ENCODE measurements at regions not wholly inside any gene's neighbourhood (a gene's known extent, or its start where the extent isn't known, plus 50 kb on each side); places are given as distances from the start of the nearest gene placed in this dataset.
"Not testable (repeated sequence)": the region's sequence is repeated elsewhere in the genome, so short reads cannot be mapped to it uniquely, and the experiment has no call there.

DNA sequence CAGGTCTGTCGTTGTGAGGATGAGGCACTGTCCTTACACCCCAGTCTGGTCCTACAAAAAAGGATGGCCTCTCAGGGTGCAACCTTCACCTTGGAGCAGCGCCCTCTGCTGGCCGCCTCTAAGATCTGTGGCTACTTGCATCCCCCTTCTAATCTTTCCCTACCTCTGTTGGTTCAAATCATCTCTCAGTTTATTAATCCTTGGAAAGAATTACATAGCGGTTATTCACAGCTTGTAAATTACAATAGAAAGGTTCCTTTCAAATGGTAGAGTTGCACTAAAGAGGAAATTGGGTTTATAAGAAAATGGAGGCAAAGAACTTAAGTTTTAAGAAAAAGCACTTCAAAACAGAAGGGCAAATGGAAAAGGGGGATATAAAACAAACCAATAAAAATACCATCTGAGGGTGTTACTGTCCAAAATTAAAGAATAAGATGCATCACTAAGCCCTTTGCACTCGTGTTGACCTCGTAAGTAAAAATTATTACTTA, 102.0 kb upstream of the PLEKHM1 start:
- peak; percentile 82 to 86 for DNase-seq

DNA sequence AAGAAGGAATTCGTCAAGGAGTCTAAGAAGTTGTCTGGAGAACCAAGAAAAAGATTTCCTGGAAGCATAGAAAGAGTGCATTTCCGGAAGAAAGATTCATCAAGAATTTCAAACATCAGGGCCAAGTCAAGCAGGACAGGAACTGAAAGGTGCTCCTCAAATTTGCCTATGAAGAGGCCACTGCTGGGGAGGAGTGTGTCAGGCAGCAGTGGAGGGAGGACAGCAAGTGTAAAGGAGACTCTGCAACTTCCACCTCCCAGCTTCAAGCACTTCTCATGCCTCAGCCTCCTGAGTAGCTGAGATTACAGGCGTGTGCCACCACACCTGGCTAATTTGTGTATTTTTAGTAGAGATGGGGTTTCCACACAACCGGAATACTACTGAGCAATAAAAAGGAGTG, 105.8 kb upstream of the PLEKHM1 start:
- DNase-seq = not testable (repeated sequence)

DNA sequence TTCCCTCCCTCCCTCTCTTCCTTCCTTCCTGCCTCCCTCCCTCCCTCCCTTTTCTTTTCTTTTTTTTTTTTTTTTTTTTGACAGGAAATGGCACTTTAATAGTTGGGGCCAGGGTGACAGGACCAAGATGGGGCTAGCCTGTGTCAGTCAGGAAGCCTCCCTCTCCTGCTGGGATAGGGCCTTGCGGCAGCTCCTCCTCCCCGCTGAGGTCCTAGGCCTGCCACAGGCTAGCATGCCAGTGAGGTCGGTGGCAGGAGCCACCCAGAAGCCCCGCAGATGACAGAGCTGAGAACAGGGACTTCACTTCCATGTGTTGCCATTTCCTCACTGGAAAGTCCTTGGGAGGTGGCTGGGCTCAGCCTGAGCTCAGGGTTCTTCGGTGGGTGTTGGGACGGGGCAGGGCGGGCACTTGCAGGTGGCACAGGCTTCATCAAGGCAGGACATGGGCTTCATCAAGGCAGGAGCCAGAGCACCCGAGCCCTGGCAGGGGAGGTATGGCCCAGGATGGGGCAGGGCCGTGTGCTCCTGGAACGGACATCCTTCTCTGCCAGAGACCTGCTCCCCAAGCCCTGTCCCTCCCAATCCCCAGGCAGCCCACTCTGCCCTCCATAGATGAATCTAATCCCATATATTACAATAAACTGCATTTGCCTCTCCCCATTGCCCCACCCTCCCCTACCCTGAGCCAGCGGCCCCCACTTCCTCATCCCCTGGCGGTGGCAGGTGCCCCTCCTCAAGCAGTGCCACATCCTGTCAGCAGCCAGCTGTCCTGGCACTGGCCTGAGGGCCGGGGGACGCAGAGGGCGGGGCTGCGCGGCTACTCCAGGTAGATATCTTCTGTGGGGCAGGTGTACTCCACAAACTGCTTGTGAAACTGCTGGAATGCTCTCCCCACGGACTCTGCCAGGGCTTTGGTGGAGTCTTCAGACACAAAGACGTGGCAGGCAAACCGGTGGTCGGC, 109.8 kb upstream of the PLEKHM1 start:
- DNase-seq = not testable (repeated sequence)

DNA sequence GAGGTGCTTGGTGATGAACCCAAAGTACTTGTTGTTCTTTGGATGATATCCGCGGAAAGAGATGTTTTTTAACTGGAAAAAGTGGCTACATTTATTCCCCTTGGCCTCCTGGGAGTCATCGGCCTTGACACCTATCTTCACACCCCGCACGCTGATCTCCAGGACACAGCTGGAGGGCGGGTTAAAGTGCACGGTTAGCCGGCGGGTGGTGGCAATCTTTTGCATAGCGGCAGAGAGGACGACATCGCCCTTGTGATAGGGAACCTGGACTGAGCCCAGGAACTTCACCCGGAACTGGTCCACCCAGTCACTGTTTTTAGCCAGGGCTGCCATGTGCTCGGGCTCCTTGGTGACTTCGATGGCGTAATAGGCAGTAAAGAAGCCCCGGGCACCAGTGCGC, 110.5 kb upstream of the PLEKHM1 start:
- not testable (repeated sequence) for DNase-seq

DNA sequence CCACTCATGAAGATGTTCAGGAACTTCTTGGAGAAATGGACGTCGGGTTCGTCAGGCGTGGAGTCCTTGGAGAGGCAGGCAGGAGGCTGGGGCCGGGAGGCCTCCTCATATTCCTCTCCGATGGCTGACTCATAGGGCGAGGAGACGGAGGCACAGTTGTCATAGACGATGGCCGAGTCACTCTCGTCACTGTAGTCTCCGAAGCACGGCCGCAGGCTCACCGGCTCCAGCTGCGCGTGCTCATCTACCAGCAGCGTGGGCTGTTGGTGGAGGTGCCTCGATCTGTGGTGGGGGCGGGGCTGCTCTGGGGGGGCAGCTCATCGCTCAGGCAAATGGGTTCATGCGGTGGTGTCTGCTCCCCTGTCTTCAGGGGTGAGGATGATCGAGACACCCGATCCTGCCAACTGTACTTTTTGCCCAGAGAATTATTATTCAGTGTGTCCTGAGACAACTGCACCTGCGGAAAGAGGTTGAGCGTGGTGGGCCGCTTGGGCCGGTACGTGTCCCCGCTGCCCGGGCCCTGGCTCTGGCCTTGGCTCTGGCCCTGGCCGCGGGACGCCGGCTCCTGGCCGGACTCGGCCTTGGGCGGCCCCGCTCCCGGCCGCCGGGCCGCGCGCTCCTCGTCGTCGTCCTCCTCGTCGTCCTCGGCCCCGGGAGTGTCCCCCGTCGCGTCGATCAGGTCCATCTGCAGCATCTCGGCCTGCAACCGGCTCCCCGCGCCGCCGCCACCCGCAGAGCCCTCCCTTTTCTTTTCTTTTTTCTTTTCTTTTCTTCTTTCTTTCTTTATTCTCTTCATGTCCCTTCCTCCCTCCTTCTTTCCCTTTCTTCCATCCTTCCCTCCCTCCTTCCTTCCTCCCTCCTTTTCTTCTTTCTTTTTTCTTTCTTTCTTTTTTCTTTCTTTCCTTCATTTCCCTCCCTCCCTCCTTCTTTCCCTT, 111.4 kb upstream of the PLEKHM1 start:
- not testable (repeated sequence) for DNase-seq

DNA sequence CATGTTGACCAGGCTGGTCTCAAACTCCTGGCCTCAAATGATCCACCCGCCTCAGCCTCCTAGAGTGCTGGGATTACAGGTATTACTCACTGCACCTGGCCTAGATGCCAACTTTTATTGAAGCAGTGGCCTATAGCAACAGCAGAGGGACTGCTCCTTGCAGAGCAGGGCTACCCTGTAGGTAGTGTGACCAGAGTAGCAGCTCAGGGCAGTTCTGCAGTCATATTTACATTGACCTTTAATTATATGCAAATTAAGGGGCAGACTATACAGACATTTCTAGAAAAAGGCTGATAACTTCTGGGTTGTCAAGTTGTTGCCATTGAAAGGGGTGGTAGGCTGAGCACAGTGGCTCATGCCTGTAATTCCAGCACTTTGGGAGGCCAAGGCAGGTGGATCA, 115.2 kb upstream of the PLEKHM1 start:
- DNase-seq = not testable (repeated sequence)

DNA sequence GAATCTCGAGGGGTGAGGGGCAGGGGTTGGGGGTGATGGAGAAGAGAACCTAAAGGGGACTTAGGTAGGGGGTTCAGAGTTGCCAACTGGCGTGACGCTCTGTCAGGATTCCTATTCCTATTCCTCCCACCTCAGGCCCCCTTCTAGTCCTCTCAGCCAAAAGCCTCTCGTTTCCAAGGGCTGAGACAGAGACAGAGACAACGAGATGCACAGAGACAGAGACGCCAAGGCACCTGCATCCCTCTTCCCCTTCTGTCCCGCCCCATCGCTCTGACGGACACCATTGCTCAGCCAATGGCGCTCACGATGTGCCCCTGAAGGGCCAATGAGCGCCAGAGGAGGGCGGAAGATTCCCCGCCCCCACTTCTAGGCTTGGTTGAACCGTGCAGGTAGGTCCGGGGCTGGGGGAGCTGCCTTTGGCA, 129.5 kb upstream of the PLEKHM1 start:
- DNase-seq = peak; percentile 85 to 87

DNA sequence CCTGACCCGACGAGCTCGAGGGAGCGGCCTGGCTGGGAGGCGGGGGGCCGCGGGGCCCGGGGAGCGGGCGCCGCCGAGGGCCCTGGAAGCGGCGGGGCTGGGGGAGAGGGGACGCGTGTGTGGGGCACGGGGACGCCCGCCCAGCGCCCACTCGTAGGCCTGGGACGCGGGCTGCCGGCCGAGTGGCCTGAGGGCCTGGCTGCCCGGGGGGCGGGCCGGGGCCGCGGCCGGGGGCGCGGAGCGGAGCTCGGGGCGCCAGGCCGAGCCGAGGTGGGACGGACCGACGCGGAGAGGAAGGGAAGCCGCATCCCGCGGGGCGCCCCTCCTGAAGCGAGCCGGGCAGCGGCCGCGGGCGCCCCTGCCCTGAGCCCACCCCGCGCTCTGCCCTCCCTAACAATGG, 129.9 kb upstream of the PLEKHM1 start:
- peak; percentile 13 to 20 for DNase-seq

DNA sequence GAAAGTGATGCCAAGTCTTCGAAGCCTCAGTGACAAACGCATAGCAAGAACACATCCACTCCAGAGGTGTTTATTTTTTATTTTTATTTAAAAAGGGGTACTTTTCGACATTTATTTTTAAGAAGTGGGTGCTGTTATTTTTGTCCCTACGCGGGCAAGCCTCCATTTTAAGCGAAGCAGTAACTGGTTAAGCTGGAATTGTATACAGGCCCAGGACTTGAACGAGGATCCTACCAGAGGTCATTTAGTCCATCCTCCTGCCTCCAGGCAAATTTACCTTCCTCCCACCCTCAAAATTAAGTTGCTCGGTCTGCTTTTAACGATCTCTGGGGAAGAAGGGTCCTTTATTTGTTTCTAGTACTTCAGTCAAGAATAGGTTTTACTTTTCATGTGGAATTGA, 130.6 kb upstream of the PLEKHM1 start:
- not testable (repeated sequence) for DNase-seq

DNA sequence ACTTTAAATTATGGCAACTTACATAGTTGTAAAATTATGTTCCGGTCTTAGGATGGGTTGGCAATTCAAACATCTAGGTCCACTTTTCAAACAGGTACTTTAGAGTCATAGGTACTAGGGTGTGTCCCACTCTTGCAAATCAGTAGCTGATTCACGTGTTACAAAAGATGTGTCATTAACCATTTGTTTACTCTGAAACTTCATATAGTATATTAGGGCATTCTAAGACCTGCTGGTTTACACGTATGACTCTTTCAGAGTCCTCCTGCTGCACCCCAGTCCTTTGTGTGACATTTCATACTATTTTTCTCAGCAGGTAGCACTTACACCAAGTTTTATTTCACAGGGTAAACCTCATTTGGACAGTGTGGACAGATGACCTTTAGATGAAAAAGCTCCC, 131.8 kb upstream of the PLEKHM1 start:
- not testable (repeated sequence) for DNase-seq

DNA sequence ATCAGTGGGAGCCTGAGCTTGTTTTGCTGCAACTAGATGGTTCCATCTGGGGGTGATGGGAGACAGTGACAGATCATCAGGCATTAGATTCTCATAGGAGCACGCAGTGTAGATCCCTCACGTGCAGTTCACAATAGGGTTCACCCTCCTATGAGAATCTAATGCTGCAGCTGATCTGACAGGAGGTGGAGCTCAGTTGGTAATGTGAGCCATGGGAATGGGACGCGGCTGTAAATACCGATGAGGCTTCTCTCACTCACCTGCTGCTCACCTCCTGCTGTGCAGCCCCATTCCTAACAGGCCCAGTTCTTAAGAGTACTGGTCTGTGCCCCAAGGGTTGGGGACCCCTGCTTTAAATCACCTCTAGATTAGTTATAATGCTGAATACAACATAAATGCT, 137.5 kb upstream of the PLEKHM1 start:
- DNase-seq = no peak

DNA sequence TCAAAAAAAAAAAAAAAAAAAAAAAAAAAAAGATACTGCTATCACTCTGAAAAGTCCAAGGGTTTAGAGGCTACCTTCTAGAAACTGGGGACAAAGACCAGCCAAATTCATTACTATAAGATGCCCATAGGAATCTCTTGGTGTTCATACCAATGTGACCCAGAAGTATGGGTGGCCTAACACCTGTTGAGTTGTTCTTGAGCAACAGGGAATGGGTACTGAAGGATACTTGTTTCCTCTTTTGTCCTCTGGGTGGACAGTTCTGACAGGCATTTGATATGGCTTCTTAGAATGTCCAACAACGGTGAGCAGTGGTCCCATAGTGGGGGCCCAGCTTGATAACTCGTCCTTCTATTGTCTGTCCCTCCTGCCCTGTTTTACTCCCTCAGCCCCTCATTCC, 141.4 kb upstream of the PLEKHM1 start:
- DNase-seq = no peak

DNA sequence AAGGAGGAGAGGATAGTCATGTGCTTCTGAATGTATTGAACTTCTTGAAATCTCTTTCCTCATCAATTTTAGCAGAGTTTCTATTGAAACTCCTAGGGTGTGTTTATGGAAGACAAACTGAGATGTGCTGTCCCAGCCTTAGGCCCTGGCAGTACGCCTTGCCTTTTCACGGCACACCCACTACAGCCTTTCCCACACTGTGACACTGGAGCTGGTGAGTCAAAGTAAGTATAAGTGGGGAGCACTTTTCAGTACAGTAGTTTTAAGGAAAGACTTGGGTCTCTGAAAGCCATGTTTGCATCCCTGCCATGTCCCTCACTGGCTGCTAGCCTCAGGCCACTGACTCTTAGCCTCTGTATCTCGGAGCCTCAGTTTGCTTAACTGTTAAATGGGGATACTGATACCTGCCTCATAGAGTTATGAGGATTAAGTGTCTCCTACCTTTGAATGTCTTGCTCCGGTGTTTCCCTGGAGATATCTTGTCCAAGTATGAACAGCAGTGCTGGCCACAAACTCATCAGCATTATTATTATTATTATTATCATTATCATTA, 144.7 kb upstream of the CRHR1 start:
- no peak for DNase-seq

DNA sequence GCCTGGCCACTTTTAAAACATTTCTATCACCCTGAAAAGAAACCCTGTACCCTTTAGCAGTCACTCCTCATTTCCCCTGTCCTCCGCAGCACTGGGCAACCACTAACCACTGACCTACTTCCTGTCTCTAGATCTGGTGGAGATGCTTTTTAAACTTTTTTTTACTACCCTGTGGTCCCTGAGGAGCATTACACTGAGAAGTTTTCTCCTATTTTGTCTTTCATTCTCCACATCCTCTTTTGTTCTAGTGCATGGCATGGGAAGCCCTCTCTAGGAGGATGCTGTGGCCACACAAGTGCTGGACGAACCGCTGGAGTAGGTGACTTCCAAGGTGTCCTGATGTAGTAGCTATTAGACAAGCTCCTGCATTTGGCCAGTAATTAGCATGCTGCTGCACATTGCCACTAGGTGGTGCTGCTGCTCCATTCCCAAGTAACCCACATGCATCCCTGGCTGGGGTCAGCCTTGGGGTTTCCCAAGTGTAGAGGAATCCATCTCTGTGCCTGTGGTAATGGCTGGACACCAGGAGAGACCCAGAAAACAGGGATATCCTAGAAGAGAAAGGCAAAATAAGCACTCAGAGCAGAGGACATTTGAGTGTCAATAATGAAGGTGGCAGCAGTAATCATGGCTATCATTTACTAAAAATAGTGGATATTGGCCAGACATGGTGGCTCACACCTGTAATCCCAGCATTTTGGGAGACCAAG, 143.8 kb upstream of the CRHR1 start:
- DNase-seq = peak; percentile 79 to 80

DNA sequence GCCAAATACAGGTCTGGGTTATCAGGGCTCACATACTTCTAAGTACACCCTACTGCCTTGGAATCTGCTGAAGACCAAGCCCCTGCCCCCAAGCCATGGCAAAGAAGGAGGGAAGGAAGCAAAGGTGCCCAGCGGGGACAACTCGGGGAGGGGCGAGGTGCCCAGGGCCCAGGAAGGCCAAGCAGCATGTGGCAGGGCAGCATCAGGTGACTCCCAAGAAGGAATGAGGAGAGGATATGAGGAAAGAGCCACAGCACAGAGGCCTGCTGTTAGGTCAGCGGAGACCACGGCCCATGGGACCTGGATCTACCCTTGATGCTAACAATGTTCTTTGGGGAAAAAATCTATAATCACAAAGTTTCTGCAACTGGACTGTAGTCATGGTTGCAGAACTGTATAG, 142.6 kb upstream of the CRHR1 start:
- DNase-seq = no peak

DNA sequence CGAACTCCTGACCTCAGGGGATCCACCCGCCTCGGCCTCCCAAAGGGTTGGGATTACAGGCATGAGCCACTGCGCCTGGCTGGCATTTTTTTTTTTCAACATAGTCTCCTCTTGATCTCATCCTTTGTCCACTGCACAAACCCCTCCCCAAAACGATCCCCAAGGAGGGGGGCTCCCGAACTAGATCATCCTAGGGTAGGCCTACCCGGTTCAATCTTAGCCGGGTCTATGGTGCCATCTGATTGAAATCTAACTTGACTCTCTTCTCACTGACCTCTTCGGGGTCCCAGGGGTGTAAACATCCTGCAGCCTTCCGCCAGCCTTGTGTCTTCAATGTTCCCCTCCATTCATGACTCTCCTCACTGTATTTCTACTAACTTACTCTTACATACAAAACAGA, 140.5 kb upstream of the CRHR1 start:
- DNase-seq = no peak

DNA sequence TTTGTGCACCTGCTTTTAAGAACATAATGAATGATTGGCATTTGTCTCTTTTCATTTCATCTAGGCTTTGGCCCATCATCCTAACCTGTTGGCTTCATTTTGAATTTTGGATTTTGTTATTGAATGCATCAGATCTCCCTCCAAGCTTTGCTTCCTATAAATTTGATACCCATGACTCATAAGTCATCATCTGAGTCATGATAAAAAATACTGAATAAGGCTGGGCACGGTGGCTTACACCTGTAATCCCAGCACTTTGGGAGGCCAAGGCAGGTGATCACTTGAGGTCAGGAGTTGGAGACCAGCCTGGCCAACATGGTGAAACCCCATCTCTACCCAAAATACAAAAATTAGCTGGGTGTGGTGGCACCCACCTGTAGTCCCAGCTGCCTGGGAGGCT, 139.5 kb upstream of the CRHR1 start:
- not testable (repeated sequence) for DNase-seq

DNA sequence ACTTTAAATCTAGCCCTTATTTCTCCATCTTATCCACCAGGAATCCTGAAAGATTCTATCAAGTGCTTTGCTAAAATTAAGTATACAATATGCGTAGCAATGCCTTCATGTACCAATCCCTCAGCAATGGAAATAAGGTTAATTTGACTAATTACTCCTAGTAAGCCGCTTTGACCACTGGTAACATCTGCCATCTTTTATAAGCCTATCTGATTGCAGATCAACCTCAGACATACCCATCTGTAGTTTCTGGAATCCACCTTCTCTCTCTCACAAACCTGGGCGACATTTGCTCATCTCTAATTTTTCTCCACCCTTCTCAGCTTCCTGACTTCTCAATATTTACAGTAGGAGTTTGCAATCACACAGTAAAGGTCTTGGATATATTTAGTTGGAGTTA, 138.8 kb upstream of the CRHR1 start:
- DNase-seq = no peak

DNA sequence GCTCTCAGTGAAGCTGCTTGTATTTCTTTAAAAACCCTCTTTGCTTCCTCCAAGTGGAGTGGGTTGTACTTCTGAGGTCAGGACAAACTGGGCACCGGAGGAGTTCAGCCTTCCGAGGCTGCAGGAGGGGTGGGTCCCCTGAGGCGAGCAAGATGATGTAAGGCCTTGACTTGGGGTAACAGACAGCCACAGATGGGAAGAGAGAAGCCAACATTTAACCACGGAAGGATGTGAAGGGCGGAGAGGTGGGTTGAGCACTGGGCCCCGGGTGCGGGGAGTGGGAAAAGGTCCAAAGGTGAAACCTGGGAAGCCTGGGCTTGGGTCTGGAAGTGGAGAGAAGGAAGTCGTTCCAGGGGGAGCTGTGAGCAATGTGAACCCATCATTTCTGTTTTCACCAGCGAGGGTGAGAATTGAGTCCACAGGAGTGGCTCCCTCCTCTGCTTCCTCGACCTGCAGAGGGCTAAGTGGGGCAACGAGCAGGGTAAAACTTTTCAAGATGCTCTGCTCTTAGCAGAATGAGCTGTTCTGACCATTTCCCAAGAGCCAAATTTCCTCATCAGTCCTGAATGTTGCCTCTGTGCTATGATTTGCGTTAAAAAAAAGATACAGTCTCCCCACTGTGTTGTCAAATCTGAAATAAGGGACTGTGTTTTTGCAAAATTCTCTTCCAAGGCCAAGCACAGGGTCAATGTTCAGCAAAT, 137.7 kb upstream of the CRHR1 start:
- DNase-seq = no peak

DNA sequence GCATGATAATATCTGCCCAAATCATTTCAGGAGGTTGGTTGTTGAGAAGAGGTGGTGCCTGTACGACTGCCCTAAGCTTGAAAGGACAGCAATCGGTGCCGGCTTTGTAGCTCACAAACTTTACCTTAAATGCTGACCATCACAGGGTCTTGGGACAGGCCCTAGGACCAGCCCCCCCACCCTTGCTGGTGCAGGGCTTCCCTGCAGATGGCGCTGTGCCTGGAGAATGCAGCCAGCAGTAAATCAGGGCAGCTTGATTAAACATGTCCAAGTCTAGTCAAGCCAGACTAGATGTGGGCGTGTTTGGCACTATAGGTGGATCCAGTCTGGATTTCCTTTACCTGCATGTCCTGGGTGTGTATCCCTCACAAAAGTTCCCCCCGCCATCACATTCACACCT, 135.5 kb upstream of the CRHR1 start:
- no peak for DNase-seq

DNA sequence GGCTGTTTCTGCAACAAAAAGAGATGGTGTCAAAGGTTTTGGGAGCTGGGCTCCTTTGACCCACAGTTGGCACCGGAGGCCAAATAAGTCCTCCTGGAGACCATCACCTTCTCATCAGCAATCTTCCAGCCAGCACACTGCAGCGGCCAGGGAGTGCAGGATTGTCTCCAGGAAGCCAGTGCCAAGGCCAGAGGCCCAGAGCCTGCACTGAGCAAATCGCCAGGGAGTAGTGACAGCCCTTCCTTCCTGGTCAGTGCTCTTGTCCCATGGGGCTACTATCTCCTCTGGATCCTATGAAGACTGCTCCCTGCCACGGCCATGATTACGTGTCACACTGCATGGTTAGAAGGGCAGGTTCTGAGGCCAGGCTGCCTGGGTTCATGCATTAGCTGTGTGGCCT, 134.3 kb upstream of the CRHR1 start:
- no peak for DNase-seq

DNA sequence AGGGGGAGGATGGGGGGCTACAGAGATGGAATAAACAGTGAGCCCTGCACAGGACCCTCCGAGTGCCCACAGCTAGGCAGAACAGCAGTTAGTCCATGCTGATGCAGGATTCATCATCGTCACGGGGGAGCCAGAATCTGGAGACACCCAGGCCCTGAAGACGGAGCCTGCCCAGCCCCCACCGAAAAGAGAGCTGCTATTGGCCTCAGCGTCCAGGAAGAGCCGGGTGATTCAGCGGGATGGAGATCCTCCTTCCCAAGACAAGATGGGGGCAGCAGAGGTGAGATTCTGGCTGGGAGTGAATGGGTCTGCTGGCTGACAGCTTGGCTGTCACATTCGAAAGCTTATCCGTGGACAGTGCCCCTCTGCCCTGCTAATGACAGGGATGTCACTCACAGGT, 133.6 kb upstream of the CRHR1 start:
- no peak for DNase-seq
